ENCODE measurements at regions not wholly inside any gene's neighbourhood (a gene's known extent, or its start where the extent isn't known, plus 50 kb on each side); places are given as distances from the start of the nearest gene placed in this dataset.

GRCh38 chr22:48869161-48869560 lies 958.5 kb downstream of the BRD1 start:
- 82 to 88% (median 83%) methylated on average over 12 of the region's 12 CpGs for WGBS, 3 donors
- Histone ChIP-seq H3K4me1 (no peaks in the 10 kb centered on the region), H3K27me3 (ENCODE audit: insufficient read depth in 3 of 3, low read length in 2 of 3) (peaks cover 0 to 20% (median 0%) of the 10 kb centered on the region in 3 donors), H3K27ac (no peak overlapping the region), H3K9me3 (no peaks in the 10 kb centered on the region), H3K4me3 (no peak overlapping the region), H3K36me3 (ENCODE audit: insufficient read depth in 1 of 2, low read depth in 1 of 2) (no peaks in the 10 kb centered on the region)
- TF ChIP-seq, protein P1, sequence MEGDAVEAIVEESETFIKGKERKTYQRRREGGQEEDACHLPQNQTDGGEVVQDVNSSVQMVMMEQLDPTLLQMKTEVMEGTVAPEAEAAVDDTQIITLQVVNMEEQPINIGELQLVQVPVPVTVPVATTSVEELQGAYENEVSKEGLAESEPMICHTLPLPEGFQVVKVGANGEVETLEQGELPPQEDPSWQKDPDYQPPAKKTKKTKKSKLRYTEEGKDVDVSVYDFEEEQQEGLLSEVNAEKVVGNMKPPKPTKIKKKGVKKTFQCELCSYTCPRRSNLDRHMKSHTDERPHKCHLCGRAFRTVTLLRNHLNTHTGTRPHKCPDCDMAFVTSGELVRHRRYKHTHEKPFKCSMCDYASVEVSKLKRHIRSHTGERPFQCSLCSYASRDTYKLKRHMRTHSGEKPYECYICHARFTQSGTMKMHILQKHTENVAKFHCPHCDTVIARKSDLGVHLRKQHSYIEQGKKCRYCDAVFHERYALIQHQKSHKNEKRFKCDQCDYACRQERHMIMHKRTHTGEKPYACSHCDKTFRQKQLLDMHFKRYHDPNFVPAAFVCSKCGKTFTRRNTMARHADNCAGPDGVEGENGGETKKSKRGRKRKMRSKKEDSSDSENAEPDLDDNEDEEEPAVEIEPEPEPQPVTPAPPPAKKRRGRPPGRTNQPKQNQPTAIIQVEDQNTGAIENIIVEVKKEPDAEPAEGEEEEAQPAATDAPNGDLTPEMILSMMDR (IDR thresholded peaks at IDR 0.05) = no peak
- no peak for DNase-seq
- intact Hi-C loops (cut with DNase I) = no loop called here
- ATAC-seq = no peak

DNA sequence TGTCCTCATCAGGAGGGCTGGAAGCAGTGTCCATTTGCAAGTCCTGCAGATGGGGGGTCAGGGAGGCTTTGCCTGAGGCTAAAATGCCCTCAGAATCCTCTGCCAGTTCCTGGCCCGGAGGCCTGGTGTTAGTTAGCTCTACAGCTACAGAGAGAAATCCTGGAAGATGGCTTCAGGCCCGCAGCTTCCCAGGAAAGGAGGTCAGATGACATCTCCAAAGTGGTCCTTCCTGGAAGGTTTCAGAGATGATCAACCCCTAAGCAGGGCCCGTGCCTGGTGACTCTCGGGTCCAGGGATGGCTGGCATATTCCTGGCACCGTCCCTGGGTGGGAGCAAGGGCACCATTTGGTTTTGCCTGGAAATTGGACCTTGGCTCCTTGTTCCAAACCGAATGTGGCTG lies 959.1 kb downstream of the BRD1 start:
- no peak for DNase-seq
- TF ChIP-seq, protein P1 (IDR thresholded peaks at IDR 0.05) = no peak
- no peaks in the 10 kb centered on the region for H3K4me1 ChIP-seq
- H3K4me3 ChIP-seq = no peak overlapping the region
- no peak for ATAC-seq
- no peak overlapping the region for H3K27ac ChIP-seq
- intact Hi-C loops (cut with DNase I) = no loop called here
- H3K27me3 ChIP-seq (ENCODE audit: insufficient read depth in 3 of 3, low read length in 2 of 3) = peaks cover 0 to 20% (median 0%) of the 10 kb centered on the region in 3 donors
- WGBS, 3 donors = 27 to 37% (median 32%) methylated on average over 6 of the region's 6 CpGs
- no peaks in the 10 kb centered on the region for H3K9me3 ChIP-seq
- H3K36me3 ChIP-seq (ENCODE audit: insufficient read depth in 1 of 2, low read depth in 1 of 2) = no peaks in the 10 kb centered on the region

DNA sequence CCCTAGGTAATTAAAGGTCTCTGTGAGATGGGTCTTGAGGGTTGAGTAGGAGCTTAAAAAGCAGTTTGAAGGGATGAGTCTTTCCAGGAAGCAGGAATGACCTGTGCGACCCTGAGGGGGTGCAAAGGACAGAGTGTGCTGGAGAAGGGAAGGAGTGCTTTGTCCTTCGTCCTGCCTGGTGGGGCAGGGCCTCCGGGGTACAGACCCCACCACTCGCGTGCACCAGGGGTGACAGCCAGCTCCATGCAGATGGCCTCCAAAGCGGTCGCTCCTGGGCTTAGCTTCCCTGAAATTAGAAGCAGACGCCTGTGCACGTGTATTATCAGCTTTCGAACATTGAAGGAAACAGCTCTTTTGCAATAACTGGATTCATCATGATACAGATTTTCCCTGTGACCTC lies 959.8 kb downstream of the BRD1 start:
- 34 to 69% (median 41%) methylated on average over 10 of the region's 10 CpGs for WGBS, 3 donors
- no peak for DNase-seq
- no peak overlapping the region for H3K4me3 ChIP-seq
- no peak for ATAC-seq
- H3K36me3 ChIP-seq (ENCODE audit: insufficient read depth in 1 of 2, low read depth in 1 of 2) = no peaks in the 10 kb centered on the region
- H3K27ac ChIP-seq = no peak overlapping the region
- TF ChIP-seq, protein P1 (IDR thresholded peaks at IDR 0.05) = no peak
- H3K9me3 ChIP-seq = no peaks in the 10 kb centered on the region
- no peaks in the 10 kb centered on the region for H3K4me1 ChIP-seq
- peaks cover 0 to 17% (median 0%) of the 10 kb centered on the region in 3 donors for H3K27me3 ChIP-seq (ENCODE audit: insufficient read depth in 3 of 3, low read length in 2 of 3)
- intact Hi-C loops (cut with DNase I) = no loop called here

DNA sequence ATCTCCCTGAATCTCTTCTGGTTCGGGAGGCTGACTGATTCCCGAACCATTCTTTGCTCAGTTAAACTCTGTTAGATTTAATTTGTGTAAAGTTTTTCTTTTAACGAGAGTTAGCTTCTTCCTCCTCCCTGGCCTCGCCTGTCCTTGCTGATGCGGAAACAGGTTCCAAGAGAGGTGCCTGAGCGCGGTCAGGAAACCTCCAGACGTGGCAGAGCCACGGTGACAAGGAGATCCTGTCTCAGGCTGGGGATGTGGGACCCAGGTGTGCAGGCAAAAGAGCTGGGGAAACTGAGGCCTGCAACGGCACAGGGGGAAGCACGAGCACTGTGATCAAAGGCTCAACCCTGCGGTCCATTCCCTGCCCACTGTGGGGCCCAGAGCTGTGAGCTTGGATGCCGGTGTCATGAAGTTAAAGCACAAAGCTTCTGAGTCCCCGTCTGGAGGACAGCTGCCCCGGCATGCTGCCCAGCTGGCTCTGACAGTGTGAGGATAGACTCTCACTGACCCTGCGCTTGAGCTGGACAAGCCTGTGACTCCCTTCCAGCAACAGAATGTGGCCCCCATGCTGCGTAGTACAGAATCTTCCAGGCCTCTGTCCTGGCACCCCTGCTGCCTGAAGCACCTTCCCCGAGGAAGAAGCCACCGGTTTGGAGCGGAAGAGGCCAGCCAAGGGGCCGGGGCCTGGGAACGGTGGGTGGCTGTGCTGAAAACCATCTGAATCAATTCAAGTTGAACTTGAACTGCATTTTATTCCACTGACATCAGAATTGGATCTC lies 960.6 kb downstream of the BRD1 start:
- Histone ChIP-seq H3K27ac (no peak overlapping the region), H3K4me3 (no peak overlapping the region), H3K27me3 (ENCODE audit: insufficient read depth in 3 of 3, low read length in 2 of 3) (peaks cover 0 to 16% (median 0%) of the 10 kb centered on the region in 3 donors), H3K9me3 (no peaks in the 10 kb centered on the region), H3K36me3 (ENCODE audit: insufficient read depth in 1 of 2, low read depth in 1 of 2) (no peaks in the 10 kb centered on the region), H3K4me1 (no peaks in the 10 kb centered on the region)
- TF ChIP-seq, protein P1 (IDR thresholded peaks at IDR 0.05) = no peak
- DNase-seq (no peak), ATAC-seq (no peak)
- WGBS, 3 donors = 25 to 42% (median 32%) methylated on average over 22 of the region's 22 CpGs
- intact Hi-C loops (cut with DNase I) = no loop called here

GRCh38 chr22:48864748-48865147 lies 962.9 kb downstream of the BRD1 start:
- intact Hi-C loops (cut with DNase I) = no loop called here

More at GRCh38 chr22:48864748-48865147, 962.9 kb downstream of the BRD1 start:
- no peak overlapping the region for H3K27ac ChIP-seq
- H3K36me3 ChIP-seq (ENCODE audit: insufficient read depth in 1 of 2, low read depth in 1 of 2) = no peaks in the 10 kb centered on the region
- DNase-seq (no peak), ATAC-seq (no peak)
- no peak overlapping the region for H3K4me3 ChIP-seq
- TF ChIP-seq, protein P1 (IDR thresholded peaks at IDR 0.05) = no peak
- WGBS, 3 donors = 59 to 70% (median 67%) methylated on average over 10 of the region's 10 CpGs
- peaks cover 0 to 16% (median 2%) of the 10 kb centered on the region in 3 donors for H3K27me3 ChIP-seq (ENCODE audit: insufficient read depth in 3 of 3, low read length in 2 of 3)
- H3K9me3 ChIP-seq = no peaks in the 10 kb centered on the region
- H3K4me1 ChIP-seq = no peaks in the 10 kb centered on the region

Data from psoas muscle (tissue), 7 donors.